NCI-H1105 (cell line): ENCODE measurements at regions not wholly inside any gene's neighbourhood (a gene's known extent, or its start where the extent isn't known, plus 50 kb on each side); places are given as distances from the start of the nearest gene placed in this dataset.
"Not testable (repeated sequence)": the region's sequence is repeated elsewhere in the genome, so short reads cannot be mapped to it uniquely, and the experiment has no call there.

Source experiments
- DNase-seq: peaks from one replicate; lab custom pipeline; 2025; lab: John Stamatoyannopoulos, UW

DNA sequence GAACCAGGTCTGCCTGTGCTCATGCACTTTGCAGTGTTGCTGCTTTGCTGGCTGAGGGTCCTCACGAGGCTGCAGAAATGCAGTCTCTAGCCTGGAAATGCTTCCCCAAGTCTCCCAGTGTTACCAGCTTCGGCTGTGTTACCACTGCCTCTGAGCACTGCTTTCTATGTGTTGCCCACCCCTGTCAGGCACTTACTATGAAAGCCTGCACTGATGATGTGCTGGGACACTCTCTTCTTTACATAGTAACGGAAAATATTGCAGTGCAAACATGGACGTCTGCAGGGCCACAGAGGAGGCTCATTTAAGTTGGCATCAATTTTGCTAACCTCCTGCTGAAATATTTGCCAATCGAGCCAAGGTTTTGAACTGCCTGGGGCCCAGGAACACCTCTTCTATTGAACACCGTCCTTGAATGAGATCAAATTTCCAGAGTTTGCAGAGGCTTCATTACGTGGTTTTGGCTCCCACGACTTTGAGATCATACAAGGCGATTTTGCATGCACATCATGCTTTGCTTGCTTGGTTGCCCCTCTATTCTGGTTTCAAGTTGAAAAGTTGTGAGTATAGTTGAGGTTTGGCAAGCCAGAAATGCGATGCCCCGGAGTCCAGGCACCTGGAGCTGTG, 404.7 kb upstream of the PODXL start:
- DNase-seq, result no peak

DNA sequence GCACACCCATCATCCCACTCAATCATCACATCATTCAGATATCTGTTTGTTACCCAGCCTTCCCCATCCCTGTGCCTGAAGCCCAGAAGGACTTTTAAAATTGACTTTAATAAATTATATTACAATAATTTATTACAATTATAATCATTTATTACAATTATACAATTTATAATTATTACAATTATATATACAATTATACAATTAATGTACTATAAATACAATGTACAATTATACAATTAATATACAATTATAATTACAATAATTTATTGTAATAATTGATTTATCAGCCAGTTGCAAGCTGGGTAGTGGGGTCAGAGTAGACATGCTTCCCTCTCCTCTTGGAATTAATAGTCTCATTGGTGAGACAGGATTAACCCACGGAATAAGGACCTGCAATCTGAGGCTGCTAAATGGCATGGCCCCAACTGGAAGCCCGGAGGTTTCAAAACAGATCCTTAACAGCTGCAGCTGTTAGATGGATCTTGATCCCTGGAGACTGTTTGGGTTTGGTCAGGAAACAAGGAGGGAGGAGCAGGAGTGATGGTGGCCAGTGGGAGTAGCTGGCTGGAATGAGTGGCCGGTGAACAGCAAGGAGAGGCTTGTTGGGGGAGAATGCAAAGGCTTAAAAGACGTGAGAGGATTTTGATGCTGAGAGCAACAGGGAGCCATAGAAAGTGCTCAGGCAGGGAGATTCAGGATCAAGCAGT, 402.8 kb upstream of the PODXL start:
- DNase-seq, result no peak

DNA sequence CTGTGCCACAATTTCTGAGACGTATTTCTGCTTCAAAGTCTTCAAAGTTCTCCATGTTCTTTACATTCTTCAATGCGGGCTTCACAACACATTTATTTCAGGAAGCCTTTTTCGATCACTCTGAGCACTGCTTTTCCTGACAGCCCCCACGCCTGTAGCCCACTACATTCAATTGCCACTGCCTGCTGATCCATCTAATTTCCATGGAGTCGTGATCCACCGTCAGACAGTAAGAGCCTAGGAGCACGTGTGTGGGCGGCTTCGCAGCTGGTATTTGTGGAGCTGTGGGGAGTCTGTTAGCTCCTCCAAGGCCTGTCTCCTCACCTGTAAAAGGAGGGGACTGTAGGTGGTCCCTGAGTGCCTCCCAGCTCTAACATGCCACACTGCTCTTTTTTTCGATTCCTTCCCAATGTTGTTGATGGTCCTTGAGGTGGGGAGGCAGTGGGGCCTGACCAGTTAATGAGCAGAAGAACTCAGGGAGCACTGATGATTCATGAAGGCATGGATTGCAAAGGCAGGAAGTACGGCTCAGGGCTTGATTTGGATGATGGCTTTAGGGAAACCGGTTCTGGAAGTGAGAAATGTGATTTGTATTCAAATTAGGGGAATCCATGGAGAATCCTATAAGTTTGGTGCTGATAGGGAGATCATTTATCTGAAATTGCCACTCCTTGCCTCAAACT, 401.1 kb upstream of the PODXL start:
- no peak for DNase-seq

DNA sequence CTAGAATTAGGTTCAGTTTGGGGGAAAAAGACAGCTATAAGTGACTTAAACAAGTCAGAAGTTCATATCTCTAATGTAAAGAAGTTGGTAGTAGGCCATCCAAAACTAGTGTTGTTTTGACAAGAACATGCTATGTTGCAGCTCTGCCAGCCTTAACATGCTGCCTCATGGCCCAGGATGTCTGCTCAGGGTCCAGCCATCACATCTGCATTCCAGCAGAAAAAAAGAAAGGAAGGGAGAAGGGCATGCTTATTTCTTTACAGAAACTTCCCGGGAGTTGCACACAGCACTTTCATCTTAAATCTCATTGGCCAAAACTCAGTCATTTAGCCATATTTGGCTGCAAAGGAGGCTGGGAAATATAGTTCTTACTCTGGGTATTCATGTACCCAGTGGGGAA, 400.4 kb upstream of the PODXL start:
- DNase-seq, result no peak

DNA sequence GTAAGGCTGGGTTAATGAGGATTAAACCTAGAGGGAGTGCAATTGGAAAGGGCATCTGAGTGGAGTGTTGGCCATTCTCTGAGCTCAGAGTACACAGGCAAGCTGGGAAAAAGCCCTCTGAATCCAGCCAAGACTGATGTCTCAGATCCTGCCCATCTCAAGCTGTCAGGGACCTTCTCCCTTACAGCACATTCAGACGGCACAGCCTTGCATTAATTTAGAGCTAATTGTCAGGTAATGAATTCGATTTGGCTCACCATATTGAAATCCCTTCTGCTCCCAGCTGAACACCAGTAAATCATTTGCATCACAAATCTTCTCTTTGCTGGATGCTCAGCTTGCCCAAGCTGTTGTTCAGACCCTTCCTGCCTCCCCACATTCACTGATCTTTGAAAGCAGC, 399.3 kb upstream of the PODXL start:
- no peak for DNase-seq

DNA sequence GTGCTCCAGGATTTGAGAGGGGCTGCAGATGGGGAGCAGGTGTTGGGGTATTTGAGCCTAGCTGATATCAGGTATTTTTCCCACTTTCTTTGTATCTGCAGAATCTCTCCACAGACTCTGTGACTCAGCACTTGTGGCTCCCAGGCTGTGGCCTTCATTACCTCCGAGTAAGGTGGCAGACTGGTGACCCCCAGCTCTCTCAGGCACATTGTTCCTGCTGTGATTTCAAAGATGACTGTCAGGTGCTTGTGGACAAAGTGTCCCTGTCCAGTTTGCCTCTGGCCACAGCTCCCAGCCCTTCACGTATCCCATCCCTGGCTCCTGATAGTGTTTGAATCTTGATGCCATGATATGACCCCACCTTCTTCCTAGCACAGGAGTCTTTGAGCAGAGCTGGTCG, 396.8 kb upstream of the PODXL start:
- no peak for DNase-seq

DNA sequence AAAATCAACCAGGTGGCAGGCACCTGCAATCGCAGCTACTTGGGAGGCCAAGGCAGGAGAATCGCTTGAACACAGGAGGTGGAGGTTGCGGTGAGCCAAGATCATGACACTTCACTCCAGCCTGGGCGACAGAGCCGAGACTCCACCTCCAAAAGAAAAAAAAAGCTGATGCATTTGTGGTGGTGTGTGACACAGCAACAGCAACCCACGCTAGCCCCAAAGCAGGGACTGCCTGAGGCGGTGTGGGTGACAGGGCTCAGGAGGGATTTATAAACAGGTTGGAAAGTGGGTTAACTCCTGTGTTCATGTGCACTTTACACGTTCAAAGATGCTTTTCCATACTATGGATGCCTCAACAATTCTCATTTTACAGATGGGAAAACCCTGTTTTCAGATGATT, 395.9 kb upstream of the PODXL start:
- DNase-seq, result no peak

DNA sequence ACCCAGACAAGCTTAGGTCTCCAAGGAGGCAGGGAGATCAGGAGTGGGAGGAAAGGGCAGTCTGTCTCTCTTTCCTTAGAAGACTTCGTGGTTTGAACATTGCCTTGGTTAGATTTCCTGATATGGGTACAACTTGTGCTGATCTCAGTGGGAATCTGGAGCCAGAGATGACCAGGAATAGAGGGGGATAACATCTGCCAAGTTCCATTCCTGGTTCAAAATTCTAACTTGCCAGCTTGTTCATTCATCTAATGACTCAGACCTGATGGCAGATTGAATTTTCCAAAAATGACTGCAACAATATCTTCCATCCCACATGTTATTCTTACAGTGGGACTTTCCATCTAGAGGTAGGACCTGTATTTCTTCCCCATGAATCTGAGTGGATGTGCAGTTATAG, 394.3 kb upstream of the PODXL start:
- DNase-seq, result no peak

DNA sequence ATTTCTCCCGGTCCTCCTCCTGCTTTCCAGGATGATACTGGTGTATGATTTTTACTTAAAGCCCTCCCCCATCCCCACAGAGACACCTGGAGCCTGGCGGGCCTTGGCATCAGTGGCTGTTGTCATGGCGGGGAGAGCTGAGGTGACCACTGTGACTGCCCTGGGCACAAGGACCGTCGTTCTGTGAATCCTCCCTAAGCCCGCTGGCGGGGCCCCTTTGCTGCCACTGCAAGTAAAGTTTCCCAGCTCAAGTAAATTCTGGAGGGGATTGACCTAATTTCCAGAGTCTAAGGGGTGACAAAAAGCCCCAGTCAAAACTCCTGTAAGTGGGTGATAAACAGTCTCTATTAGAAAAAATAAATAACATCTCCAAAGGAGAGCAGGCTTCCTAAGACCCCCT, 393.2 kb upstream of the PODXL start:
- no peak for DNase-seq

DNA sequence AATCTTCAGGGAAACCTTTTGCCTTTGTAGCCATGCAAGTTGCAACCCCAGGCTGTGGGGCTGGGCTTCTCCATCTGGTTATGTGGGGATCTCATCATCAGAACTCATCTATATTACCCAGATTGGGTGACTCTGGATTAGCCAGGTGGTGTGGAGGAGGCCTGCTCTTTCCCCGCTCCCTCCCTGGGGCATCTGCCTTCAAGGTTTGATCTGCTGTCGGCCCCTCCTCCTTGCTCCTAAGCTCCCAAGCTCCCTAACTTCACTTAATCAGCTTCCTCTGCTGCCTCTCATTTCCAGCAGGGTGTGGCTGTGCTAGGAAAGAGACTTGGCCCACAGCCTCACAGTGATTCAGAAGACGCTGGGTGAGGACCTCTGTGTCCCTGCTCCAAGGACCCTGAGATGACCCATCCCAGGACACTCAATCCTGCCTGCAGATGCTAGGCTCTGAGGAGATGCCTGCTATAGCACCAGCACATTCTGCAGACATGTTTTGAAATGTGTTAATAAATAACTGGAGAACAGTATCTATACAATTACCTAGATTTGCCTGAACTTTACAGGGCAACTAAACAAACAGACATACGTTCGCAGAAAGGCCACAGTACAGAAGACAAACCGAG, 392.1 kb upstream of the PODXL start:
- DNase-seq, result no peak

DNA sequence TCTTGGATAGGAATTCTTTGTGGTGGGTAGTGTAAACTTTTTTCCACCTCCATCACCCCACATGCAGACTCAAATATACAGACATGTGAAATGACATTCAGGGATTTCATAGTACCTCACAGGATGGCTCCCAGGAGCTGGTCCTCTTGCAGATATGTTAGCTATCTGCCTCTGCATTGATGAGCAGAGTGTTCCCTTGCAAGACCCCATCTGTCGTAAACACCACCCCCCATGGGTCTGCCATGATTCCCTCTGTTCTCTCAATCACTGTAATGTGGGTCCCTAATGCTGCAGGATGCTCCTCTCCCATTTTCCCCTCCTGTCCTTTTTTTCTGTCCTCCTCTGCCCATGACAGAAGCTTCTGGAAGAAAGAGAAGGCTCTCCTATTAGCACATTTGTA, 391.2 kb upstream of the PODXL start:
- no peak for DNase-seq

DNA sequence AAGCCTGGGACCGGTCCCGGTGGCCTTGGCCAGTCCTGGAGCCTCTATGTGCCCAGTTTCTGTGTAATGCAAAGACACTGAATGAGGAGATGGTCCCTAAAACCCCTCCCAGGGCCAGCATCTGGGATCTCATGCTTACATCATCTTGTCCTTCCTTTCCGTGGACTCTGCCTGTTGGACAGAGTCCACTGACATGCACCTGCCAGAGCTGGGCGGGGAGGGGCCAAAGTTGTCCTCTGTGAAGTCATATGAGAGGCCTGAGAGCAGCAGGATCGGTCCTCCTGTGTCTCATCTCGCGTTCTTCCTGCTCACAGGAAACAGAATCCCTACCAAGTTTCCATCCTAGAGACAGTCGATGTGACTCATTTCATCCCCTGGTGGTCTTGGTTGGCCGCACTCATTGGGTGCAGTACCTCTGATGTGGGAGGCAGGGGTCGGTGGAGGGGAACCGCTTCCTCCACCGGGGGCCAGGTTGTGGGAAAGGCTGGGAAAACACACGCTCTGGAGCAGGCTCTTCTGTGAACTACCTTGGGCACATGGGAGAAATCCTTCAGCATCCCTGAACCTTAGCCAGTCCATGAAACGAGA, 389.6 kb upstream of the PODXL start:
- no peak for DNase-seq

DNA sequence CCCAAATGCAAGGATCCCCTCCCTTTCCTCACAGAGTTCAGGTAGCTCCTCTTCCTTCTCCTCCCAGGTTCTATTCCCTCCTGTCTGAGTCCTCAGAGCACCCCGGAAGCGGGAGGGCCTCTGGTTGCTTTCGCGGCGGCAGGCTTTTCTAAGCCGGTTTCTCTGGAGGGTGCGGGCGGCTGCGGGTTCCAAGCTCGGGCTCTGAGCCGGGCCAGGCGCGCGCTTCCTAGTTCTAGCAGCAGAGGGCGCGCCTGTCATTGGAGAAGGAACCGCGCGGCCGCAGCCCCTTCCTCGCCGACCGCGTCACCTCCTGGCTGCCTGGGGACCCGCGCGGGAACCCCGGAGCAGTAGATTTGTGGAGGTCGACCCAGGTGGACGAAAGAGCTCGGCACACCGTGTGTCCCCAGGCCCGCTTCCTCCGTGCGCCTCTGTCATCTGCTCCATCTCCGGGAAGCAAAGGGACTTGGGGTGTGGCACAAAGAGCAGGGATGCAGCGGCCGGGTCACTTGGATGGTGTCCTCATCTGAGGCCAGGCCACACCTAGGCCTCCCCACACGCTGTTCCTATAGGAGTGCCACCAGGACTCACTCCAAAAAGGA, 389.0 kb upstream of the PODXL start:
- DNase-seq, result peak; percentile 59

DNA sequence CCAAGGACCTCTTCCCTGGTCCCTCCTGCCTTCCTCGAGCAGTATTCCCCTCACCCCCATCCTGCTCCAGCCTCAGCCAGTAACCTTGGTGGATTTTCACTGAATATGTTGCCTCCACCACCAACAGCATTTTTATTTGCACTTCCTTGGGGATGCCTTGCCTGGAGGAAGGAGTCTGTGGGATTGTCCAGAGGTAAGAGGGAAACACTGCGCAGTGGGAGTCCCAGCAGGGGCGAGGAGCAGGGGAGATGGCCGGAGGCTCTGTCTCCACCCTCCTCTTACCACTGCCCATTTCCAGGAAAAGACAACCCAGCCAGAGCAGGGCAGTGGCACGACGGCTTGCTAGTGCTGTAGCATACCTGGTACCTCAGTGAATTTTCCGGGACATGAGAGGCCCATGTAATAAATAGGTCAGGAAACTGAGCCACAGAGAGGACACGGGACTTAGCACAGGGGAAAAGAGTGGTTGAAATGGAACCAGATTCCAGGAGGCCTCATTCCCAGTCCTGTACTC, 388.2 kb upstream of the PODXL start:
- no peak for DNase-seq

DNA sequence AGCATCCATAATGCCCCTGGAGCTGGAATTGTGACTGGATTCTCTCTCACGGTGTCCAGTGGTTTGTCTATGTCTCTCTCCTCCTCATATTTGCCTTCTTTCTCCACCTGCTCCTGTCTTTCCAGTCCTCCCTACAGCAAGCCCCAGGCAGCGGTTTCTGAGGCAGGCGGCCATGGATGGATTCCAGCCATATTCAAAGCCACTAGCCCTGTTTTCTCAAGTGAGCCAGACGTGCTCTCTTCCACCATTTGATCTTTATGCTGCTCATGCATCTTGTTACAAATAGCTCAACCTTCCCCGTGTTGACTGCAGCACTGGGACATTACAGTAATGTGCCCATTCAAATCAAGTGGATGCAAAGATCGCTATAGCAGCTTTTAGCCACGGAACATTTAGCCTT, 387.2 kb upstream of the PODXL start:
- DNase-seq, result no peak

DNA sequence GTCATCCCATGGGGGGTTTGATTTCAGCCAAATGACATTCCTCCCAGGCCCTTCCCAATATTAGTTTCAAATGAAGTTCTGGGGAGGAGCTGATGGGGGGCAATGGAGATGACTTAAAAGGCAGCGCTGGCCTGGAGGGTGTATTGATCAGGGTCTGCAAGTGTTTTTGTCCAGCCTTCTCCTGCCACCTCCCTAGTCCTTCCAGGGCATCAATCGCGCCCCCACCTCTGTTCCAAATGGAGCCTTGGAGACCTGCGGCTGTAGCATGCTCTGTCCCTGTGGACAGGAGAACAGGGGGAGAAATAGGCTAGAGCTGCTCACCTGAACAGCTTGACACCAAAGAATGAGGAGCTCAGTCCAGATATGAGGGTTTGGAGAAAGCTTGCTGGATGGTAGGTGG, 386.8 kb upstream of the PODXL start:
- DNase-seq, result no peak

DNA sequence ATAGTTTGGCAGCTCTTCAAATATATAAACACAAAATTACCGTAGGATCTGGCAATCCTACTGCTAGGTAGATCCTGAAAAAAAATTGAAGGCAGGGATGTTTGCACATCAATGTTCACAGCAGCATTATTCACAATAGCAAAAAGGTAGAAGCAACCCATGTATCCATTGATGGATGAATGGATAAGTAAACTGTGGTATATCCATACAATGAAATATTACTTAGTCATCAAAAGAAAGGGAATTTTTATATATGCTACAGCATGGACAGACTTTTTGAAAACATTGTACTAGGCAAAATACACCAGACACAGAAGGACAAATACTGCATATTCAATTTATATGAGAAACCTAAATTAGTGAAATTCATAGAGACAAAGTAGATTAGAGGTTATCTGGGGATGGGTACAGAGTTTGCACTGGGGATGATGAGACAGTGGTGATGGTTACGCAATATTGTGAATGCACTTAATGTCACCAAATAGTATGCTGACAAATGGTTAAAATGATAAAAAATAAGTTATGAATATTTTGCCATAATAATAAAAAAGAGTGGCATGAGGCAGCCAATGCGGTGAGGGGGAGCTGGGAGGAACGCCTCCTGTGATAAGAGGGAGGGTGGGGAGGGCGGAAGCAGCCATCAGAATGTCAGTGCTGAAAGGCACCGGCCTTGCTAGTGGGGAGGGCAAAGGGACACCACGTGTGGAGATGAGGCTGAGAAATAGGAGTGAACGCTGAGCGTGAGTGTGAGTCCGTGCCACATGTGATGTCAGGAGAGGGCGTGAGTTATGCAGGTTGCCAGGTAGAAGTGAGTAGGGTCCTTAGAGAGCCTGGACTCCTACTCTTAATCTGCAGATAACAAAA, 386.1 kb upstream of the PODXL start:
- no peak for DNase-seq

DNA sequence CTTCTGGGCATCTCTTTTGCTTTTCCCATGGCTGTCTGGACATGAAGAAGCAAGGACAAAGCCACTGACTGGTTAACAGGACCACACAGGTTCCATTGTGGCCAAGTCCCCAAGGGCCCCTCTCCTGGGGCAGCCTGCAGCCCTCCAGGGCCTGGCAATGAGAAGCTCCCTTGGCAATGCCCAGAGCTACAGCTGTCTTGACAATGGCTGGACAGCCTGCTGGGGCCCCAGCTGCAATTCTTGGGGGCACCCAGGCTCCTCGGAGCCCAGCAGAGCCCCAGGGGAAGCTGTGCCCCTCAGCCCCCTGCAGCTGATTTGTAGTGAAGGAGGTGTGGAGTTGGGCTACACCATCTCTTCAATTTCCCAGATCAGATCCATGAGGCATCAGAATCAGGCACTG, 384.9 kb upstream of the PODXL start:
- no peak for DNase-seq

DNA sequence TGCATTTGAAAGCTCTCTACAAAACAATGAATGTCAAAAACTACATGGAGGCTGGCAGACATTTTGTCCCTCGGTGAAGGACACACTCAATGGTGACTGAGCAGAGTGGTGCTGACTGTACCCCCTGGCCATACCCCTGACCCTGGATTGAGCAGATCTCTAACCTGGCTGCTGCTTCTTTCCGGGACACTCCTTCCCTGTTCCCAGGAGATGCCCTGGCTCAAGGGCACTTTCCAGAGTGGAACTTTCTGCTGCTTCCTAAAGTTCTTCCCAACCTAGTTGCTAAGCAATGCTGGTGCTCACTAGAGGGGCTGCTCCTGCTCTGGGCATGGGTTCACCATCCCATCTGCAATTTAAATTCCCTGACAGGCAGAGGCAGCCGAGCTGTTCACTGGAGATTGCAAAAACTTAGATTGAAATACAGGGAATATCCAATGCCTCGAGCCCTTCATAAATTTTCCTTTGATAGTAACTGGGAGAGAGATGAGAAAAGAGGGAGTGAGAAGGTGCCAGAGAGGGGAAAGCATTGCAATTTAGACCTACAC, 384.3 kb upstream of the PODXL start:
- DNase-seq, result no peak

DNA sequence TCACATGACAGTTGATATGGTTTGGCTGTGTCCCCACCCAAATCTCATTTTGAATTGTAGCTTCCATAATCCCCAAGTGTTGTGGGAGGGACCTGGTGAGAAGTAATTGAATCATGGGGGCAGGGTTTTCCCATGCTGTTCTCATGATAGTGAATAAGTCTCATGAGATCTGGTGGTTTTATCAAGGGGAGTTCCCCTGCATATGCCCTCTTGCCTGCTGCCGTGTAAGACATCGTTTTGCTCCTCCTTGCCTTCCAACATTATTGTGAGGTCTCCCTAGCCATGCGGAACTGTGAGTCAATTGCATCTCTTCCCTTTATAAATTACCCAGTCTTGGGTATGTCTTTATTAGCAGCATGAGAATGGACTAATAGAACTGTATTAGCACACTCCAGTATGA, 382.4 kb upstream of the PODXL start:
- DNase-seq, result not testable (repeated sequence)

DNA sequence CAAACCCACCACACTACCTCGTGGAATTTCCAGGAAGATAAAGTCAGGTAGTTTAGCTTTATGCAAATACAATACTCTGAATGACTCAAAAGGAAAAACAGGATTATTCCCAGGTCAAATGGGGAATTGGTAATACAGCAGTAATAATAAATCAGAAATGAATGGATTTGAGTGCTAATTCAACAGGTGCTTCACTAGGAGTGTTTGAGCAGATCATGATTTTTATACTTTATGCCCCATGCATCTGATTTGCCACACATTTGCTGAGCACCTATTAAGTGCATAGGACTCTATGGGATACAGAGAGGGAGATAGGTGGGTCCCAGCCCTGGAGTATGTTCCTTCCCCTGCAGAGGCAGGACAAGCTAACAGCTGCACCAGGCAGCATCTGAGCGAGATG, 381.4 kb upstream of the PODXL start:
- no peak for DNase-seq
